DND-41 (cell line): ENCODE measurements at regions not wholly inside any gene's neighbourhood (a gene's known extent, or its start where the extent isn't known, plus 50 kb on each side); places are given as distances from the start of the nearest gene placed in this dataset.

Source experiments
- ATAC-seq: fragments of 200-7000 bp; cut with Tn5 transposase; 3 replicates; pipeline ENCODE4 v1.9.1; 2021; ENCODE audit warnings: low read depth; ENCODE audit not compliant: insufficient read depth
- DNase-seq: peaks from one replicate; pipeline ENCODE4 v3.0.0-alpha.2; 2020
- H2AFZ ChIP-seq: 2 replicates; pipeline ENCODE4 v1.6.0; 2012; ENCODE audit warnings: low read depth, low read length
- H3K27ac ChIP-seq: 2 replicates; pipeline ENCODE4 v1.5.1; 2012; ENCODE audit warnings: low read length, inconsistent platforms
- H3K27me3 ChIP-seq: fragments of 200-600 bp; sonication (generic); 2 replicates; pipeline ENCODE4 v1.6.0; 2012; ENCODE audit warnings: low read length, mild to moderate bottlenecking, inconsistent platforms; ENCODE audit not compliant: insufficient read depth, poor library complexity
- H3K36me3 ChIP-seq: 2 replicates; pipeline ENCODE4 v1.5.1; 2012; ENCODE audit warnings: low read length, inconsistent platforms; ENCODE audit not compliant: insufficient read depth
- H3K4me1 ChIP-seq: 2 replicates; pipeline ENCODE4 v1.5.1; 2012; ENCODE audit warnings: mild to moderate bottlenecking, low read length; ENCODE audit not compliant: insufficient read depth
- H3K4me2 ChIP-seq: 2 replicates; pipeline ENCODE4 v1.6.0; 2012; ENCODE audit warnings: mild to moderate bottlenecking, moderate library complexity, low read length, inconsistent platforms; ENCODE audit not compliant: insufficient read depth
- H3K4me3 ChIP-seq, 2 experiments: fragments of 200-600 bp in 1 of 2; shearing (Covaris generic) in 1 of 2; 2 replicates each; pipeline ENCODE4 v1.5.1; 2012 to 2016; ENCODE audit warnings: inconsistent platforms in 2 of 2, low read length in 2 of 2, mild to moderate bottlenecking in 2 of 2, low read depth in 1 of 2, moderate library complexity in 1 of 2
- H3K79me2 ChIP-seq: 2 replicates; pipeline ENCODE4 v1.6.0; 2012; ENCODE audit warnings: low read length, inconsistent platforms; ENCODE audit not compliant: insufficient read depth
- H3K9ac ChIP-seq: 2 replicates; pipeline ENCODE4 v1.6.0; 2012; ENCODE audit warnings: low read depth, mild to moderate bottlenecking, inconsistent platforms, low read length, moderate library complexity
- H3K9me3 ChIP-seq: 2 replicates; pipeline ENCODE4 v1.5.1; 2012; ENCODE audit warnings: low read length, moderate library complexity, mild to moderate bottlenecking, inconsistent platforms; ENCODE audit not compliant: insufficient read depth, severe bottlenecking
- H4K20me1 ChIP-seq: 2 replicates; pipeline ENCODE4 v1.6.0; 2012; ENCODE audit warnings: low read length; ENCODE audit not compliant: insufficient read depth
- CTCF ChIP-seq: IDR thresholded peaks from 2 replicates; pipeline ENCODE4 v1.5.1; 2012; ENCODE audit warnings: borderline replicate concordance, low read length, moderate library complexity, mild to moderate bottlenecking; ENCODE audit not compliant: poor library complexity, severe bottlenecking; ENCODE audit errors: extremely low read depth
- EZH2 ChIP-seq: IDR thresholded peaks from 3 replicates; pipeline ENCODE4 v1.6.1; 2012; ENCODE audit warnings: borderline replicate concordance, low read depth, mild to moderate bottlenecking, moderate library complexity, low read length, inconsistent platforms; ENCODE audit not compliant: severe bottlenecking

- H4K20me1 ChIP-seq: no peaks in the 10 kb centered on the region
- no peaks in the 10 kb centered on the region for H3K36me3 ChIP-seq
- peaks cover under 1% of the 10 kb centered on the region for H3K9me3 ChIP-seq
- H3K4me3 ChIP-seq: no peak overlapping the region
- no peaks in the 10 kb centered on the region for H3K79me2 ChIP-seq
- no peaks in the 10 kb centered on the region for H3K27me3 ChIP-seq
- no peak overlapping the region for H2AFZ ChIP-seq
- TF ChIP-seq EZH2 (no peak), CTCF (no peak)
- DNase-seq: no peak
- no peak overlapping the region for H3K27ac ChIP-seq
- H3K9ac ChIP-seq: no peak overlapping the region
- H3K4me1 ChIP-seq: no peaks in the 10 kb centered on the region
- ATAC-seq: no peak
- H3K4me2 ChIP-seq: no peak overlapping the region
Observed at GRCh38 chr9:108665521-108666239, 190.1 kb downstream of the ACTL7B start.

DNA sequence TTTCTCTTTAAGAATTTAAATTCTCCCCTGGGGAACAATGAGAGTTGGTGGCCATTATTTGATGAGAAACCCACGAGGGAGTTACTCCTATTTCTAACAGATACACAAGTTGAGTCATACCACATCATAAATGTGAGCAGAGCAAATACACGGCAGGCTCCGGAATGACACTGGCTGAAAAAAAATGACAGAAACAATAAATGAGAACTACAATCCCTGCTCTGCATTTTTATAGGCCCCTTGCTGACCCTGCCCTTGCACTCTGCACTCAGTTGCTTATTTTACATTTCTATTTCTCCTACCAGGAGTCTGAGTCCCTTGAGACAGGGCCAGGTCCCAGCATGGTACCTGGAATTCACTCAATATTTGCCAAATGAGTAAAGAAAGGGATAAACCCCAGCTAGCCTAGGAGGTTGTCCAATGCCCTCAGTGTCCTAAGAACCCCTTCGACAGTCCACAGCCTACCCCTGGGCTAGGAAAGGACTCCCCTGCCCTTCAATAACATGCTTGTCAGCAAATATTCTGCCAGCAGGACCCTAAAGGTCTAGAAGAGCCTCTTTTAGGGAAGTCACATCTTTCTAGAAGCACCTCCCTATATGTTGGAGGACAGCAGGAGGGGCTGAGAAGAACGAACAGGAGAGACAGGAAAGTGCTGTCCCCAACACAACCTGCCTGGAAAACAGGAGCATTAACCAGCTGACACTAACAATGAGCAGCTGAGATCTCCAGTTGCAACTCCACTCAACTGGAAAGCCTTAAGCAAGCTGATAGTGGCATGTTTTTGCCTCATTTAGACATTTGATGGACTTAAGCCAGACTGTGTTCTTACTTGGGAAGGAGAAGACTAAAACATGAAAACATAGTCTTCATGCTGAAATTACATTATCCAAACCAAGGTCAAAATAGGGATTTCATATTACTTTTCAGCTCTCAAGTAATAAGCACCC is 191.2 kb downstream of the ACTL7B start:
- no peaks in the 10 kb centered on the region for H3K4me1 ChIP-seq
- DNase-seq (no peak), ATAC-seq (no peak)
- H3K36me3 ChIP-seq: no peaks in the 10 kb centered on the region
- TF ChIP-seq CTCF (no peak), EZH2 (no peak)
- no peaks in the 10 kb centered on the region for H4K20me1 ChIP-seq
- H3K4me3 ChIP-seq: no peak overlapping the region
- no peak overlapping the region for H3K27ac ChIP-seq
- H2AFZ ChIP-seq: no peak overlapping the region
- no peaks in the 10 kb centered on the region for H3K27me3 ChIP-seq
- H3K79me2 ChIP-seq: no peaks in the 10 kb centered on the region
- peaks cover 8% of the 10 kb centered on the region for H3K9me3 ChIP-seq
- no peak overlapping the region for H3K4me2 ChIP-seq
- no peak overlapping the region for H3K9ac ChIP-seq

- no peaks in the 10 kb centered on the region for H4K20me1 ChIP-seq
- ATAC-seq: no peak
Observed at GRCh38 chr9:108663422-108663821, 192.4 kb downstream of the ACTL7B start.

More at GRCh38 chr9:108663422-108663821, 192.4 kb downstream of the ACTL7B start:
- DNase-seq: no peak
- no peaks in the 10 kb centered on the region for H3K27me3 ChIP-seq
- H3K4me3 ChIP-seq: no peak overlapping the region
- no peak overlapping the region for H2AFZ ChIP-seq
- peaks cover 15% of the 10 kb centered on the region for H3K9me3 ChIP-seq
- H3K36me3 ChIP-seq: no peaks in the 10 kb centered on the region
- no peak overlapping the region for H3K27ac ChIP-seq
- H3K4me2 ChIP-seq: no peak overlapping the region
- no peak for TF ChIP-seq EZH2
- TF ChIP-seq CTCF: no peak
- H3K4me1 ChIP-seq: no peaks in the 10 kb centered on the region
- no peaks in the 10 kb centered on the region for H3K79me2 ChIP-seq
- no peak overlapping the region for H3K9ac ChIP-seq
